GM19452 (cell line): ENCODE measurements at regions not wholly inside any gene's neighbourhood (a gene's known extent, or its start where the extent isn't known, plus 50 kb on each side); places are given as distances from the start of the nearest gene placed in this dataset.
"Not testable (repeated sequence)": the region's sequence is repeated elsewhere in the genome, so short reads cannot be mapped to it uniquely, and the experiment has no call there.

Source experiments
- ATAC-seq: cut with Tn5 transposase; IDR thresholded peaks from one replicate; pipeline ENCODE4 v1.9.1; 2021; ENCODE audit not compliant: unreplicated experiment

DNA sequence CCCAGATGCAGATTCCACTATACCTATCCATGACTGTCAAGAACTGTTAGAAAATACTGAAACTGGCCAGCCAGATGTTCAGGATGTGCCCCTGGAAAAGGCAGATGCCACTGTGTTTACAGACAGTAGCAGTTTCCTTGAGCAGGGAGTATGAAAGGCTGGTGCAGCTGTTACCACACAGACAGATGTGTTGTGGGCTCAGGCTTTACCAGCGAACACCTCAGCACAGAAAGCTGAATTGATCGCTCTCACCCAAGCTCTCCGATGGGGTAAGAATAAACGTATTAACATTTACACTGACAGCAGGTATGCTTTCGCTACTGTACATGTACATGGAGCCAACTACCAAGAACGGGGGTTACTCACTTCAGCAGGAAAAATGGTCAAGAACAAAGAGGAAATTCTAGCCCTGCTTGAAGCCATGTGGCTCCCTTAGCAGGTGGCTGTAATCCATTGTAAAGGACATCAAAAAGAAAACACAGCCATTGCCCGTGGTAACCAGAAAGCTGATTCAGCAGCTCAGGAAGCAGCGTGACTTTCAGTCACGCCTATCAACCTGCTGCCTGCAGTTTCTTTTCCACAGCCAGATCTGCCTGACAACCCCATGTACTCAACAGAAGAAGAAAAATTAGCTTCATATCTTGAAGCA lies 459.7 kb upstream of the HTR1E start:
- no peak for ATAC-seq

DNA sequence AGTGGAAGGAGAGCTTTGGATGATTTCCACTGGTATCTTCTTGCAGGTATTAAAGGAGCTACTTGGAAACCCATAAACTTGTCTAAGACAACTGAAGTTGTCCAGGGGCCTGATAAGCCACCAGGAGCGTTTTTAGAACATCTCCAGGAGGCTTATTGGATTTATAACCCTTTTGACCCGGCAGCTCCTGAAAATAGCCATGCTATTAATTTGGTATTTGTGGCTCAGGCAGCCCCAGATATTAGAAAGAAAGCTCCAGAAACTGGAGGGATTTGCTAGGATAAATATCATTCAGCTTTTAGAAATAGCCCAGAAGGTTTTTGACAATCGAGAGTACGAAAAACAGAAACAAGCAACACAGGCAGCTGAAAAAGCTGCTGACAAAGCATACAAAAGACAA lies 461.0 kb upstream of the HTR1E start:
- ATAC-seq: no peak

GRCh38 chr6:86474081-86474480 lies 463.2 kb upstream of the HTR1E start:
- no peak for ATAC-seq

DNA sequence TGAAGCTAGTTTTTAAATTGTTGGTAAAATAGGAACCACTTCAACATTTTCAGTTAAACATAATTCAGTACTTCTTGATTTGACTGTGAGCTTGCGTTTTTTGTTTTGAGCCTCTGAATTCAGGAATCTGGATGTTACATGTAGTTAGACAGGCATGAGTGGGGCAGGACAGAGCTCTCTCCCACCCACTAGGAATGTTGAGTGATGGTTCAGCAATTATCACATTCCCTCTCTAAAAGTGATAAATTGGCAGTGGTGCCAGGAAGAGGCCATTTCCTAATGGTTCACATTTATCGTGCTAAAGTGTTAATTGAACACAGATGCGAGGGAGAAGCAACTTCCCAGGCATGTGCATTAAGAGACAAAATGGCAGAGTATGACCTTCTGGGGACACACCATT lies 465.5 kb upstream of the HTR1E start:
- ATAC-seq: no peak

GRCh38 chr6:86459978-86460377 lies 477.4 kb upstream of the HTR1E start:
- no peak for ATAC-seq

DNA sequence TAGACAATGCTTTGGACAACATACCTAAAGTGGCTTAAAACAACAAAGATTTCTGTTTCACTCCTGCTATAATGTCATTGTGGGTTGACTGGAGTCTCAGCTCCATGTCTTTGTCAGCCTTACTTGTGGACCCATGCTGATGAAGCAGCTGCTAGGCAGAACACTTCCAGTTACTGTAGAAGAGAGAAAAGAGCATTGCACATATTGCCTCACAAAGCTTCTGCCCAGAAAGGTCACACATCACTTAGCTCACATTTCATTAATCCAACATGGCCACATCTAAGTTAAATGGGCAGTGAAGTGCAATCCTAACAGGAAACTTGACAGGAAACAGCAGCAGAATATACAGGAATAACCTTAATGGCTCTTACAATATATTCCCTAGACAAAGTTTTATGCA lies 480.5 kb upstream of the HTR1E start:
- ATAC-seq: no peak

DNA sequence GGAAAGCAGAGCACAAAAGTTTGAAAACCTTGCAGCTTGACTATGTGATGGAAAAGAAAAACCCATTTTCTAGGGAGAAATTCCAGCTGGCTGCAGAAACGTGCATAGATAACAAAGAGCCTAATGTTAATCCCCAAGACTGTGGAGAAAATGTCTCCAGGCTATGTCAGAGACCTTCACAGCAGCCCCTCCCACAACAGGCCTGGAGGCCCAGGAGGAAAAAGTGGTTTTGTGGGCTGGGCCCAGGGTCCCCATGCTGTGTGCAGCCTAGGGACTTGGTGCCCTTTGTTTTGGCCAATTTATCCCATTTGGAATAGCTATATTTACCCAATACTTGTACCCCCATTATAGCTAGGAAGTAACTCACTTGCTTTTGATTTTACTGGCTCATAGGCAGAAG lies 484.1 kb upstream of the HTR1E start:
- ATAC-seq: no peak

DNA sequence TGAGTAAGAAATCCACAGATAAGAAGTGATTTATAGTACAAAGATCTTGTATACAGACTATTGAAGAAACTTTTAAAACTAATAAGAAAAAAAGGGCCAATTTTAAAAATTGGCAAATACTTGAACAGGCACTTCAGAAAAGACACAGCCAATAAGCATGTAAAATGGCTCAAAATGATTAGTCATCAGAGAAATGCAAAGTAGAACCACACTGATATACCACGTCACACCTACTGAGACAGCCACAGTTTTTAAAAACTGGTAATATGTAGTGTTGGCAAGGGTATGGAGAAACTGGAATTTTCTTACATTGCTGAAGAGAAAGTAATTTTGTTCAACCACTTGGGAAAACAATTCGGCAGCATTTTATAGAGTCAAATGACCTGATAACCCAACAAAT lies 488.9 kb upstream of the HTR1E start:
- no peak for ATAC-seq

DNA sequence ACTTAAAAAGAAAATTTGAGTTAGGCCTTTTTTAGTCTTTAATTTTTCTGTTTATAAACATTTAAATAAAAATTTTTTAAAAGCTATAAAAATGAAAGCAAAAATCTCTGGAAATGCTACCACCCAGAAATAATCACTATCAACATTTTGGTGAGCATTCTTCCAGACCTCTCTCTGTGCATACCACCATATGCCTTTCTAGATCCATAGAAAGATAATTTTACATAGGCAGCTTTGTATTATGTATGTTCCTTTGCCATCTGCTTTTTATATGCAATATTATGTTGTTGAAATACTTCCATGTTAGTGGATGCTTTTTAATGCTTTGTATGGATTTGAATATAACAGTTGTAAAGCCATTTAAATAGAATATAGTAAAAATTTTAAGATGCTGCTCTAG lies 496.7 kb upstream of the HTR1E start:
- no peak for ATAC-seq

DNA sequence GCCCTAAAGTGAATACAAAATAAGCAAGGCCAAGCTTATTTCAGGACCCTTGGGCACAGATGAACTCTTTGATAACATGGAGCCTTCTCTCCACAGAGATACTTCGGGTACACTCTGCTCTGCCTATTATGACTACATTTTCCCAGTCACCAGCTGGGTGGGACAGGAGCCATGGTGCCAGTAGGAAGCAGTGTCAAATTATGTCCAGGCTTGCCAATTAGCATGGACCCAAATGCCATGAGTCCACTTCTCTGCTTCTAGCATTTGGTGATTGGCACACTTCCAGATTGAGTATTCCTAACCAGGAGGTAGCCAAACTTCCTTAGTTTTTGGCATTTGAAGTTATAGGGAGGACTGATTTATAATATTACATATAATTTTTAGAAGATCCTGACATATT lies 513.8 kb upstream of the HTR1E start:
- no peak for ATAC-seq

GRCh38 chr6:86412057-86412456 lies 525.3 kb upstream of the HTR1E start:
- ATAC-seq: no peak

DNA sequence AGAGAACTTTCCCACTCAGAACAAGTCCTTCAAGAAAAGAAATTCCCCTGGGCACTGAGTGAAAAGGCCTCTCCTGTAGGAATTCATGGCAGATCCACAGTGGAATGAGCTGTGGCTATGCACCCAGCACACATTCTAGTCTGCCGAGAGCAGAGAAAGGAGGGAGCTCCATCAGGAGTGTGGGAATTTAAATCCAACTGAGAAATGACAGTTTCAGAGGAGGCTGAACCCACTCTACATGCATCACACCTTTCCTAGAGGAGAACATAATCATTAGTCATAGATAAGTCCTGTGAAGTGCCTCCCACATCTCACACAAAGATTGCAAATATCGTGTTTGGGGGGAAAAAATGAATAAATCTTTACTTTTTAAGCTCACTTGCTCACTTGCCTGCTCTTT lies 530.2 kb upstream of the HTR1E start:
- ATAC-seq: no peak

DNA sequence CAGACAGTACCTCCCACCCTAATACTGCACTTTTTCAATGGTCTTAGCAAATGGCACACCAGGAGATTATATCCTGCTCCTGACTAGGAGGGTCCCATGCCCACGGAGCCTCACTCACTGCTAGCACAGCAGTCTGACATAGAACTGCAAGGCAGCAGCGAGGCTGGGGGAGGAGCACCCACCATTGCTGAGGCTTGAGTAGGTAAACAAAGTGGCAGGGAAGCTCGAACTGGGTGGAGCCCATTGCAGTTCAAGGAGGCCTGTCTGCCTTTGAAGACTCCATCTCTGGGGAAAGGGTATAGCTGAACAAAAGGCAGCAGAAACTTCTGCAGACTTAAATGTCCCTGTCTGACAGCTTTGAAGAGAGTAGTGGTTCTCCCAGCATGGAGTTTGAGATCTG lies 544.5 kb upstream of the HTR1E start:
- ATAC-seq: not testable (repeated sequence)

- ATAC-seq: no peak
Observed at GRCh38 chr6:86380571-86381125, 556.7 kb upstream of the HTR1E start.

- no peak for ATAC-seq
Observed at GRCh38 chr6:86357877-86358276, 579.5 kb upstream of the HTR1E start.

DNA sequence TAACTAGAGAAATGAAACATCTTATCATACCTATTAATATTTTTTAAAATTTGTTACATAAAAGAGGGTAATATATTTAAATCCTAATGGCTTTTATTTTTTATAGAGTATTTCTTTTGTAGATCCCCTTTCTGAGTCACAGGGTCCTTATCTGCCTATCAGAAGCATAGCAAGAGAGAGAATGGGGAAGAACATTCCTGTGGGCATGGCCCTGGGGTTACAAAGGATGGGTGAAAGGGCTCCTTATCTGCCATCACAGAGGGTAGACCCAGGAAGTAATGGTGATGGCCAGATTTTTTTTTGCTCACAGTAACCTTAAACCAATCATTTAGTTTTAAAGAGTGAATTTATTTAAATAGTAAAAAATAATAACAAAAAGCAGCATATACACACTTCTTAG lies 582.1 kb upstream of the HTR1E start:
- no peak for ATAC-seq

DNA sequence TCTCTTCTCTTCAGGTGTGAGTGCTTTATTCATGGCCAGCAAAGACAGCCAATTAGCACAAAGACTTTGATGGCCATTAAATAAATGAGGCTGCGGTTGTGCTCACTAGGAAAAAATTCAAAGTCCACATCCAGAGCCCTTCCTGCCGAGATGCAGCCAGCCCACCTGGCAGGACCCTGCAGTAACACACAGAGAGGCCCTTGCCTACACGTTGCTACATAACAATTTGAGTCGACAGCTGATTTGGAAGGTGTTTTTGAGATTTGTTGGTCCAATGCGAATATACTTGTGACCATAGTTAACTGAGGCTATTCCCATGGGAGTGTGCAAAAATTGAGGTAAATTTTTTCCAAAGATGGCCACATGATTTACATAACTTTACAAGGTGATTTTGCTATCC lies 605.4 kb upstream of the HTR1E start:
- no peak for ATAC-seq

DNA sequence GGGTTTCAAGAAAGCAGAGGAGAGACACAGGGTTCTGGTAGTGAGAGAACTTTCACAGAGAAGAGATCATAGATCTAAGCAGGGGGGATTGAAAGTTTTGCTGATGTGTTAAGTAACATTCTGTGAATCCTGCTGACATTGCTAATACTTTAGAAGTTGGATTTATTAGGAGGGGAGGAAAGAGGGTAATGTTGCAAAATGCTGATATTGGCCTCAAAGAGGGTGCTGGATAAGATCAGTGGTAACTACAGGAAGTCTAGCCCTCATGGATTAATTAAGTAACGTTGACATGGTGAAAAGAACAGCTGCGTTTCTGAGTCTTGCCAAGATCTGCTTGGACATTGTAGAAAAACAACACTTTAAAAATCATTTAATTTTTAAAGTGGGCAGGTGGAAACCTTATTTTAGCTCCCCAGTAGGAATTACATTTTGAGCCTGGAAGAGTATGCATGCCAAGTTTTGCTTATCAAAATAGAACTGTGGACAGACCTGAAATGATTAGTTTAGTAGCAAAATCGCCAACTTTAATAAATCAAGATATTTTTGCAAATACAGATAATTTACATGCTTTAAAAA lies 606.0 kb upstream of the HTR1E start:
- no peak for ATAC-seq

DNA sequence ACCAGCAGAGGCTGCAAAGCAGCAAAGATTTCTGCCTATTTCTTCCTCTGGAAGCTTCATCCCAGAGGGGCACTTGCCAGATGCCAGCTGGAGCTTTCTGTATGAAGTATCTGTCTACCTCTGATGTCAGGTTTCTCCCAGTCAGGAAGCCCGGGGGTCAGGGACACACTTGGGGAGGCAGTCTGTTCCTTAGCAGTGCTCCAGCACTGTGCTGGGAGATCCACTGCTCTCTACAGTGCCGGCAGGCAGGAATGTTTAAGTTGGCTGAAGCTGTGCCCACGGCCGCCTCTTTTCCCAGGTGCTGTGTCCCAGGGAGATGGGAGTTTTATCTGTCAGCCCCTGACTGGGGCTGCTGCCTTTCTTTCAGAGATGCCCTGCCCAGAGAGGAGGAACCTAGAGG lies 631.1 kb upstream of the HTR1E start:
- no peak for ATAC-seq

GRCh38 chr6:86285876-86286275 lies 643.2 kb upstream of the SYNCRIP start:
- ATAC-seq: no peak

GRCh38 chr6:86284809-86285480 lies 642.3 kb upstream of the SYNCRIP start:
- ATAC-seq: not testable (repeated sequence)

- ATAC-seq: not testable (repeated sequence)
Observed at GRCh38 chr6:86283596-86283995, 640.9 kb upstream of the SYNCRIP start.
